ENCODE measurements at regions not wholly inside any gene's neighbourhood (a gene's known extent, or its start where the extent isn't known, plus 50 kb on each side); places are given as distances from the start of the nearest gene placed in this dataset.
"Not testable (repeated sequence)": the region's sequence is repeated elsewhere in the genome, so short reads cannot be mapped to it uniquely, and the experiment has no call there.

DNA sequence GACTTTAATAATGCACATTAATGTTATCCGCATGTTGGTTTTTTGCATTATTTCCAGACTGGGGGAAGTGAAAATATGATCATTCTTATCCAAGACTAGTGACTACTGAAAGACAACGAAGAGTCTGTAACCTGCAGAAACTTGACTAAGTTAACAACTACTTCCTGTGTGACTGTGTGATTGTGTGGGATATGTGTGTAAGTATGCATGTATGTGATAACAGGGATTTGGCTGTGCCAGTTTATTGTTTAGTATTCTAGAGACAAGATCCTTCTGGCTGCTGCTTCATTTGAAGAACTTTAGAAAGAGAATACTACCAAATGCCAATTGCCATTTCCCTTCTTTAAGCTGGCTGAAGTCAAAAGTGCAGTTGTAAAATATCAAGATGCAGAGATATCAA lies 375.7 kb upstream of the PRR16 start:
- no peak for DNase-seq (ENCODE audit: low spot score)

DNA sequence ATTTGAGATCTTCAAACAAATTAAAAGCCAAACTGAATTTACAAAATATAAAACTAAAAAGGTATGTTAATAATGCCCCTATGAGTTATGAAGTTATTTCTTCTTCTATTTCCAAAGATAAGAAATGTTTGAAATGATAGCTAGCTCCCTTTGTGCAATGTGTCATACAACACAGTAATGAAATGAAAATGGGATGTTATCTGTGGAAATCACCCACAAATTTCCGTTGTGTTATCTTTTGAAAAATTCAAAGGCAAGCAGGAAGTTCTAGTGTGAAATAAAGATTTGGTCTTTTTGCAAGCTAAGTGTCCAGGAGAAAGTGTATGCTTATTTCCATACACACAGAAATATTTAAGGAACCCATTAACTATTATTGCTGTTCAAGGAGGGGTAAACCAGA lies 375.3 kb upstream of the PRR16 start:
- no peak for DNase-seq (ENCODE audit: low spot score)

DNA sequence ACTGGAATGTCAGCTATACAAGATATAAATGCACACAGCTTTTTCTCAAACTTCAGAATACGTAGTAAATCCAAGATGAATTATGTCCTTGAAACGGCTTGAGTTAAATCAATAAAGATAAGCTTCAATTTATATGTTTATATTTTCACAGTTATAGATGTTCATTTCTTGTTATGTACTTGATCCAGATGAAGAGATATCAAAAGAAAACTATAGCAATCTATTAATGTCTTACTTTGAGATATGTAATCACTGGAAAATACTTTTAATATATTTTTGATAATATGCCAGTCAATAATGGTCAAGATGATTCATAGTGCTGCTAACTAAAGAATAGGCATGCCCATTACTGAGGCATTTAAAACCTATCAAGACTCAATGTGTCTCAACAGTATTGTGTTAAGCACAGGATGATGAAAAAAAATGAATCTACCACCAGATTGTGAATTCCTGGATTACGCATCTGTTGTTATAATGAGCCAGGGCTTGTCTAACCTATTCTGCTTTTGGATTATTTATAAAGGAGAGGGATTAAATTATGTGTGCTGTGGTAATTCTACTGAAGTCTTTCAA lies 372.6 kb upstream of the PRR16 start:
- DNase-seq (ENCODE audit: low spot score), result no peak

DNA sequence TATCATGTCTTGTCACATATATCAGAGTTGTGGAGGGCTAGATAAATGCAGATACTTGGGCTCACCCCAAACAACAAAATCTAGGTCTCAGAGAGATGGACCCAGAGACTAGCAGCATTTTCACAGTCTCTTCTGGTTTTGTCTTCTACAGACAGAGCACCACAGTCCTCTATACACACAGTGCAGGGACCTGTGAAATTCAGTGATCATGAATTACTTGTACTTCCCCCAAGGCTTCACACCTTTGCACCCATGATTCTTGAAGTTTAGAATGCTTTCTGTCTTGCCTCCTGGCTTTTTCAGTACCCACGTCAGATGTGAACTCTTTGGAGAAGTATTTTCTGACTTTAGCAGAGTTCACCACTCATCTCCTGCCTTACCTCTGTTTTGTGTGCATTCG lies 371.5 kb upstream of the PRR16 start:
- no peak for DNase-seq (ENCODE audit: low spot score)

DNA sequence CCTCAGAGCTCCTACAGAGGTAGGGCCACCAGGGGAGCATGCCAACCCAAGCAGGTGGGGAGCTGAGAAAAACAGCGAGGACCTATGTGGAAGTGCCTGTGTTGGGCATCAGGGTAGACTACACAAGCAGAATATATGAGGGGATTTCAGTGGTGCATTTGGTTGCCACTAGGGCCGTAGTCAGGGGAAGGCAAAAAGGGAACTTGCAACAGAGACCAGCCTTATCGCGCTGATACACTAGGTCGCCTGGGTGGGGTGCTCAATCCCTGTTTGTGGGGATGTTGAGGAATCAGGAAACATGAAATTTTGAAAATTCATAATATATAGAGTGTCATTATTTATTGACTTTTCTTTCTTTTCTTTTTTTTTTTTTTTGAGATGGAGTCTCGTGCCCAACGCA lies 370.9 kb upstream of the PRR16 start:
- DNase-seq (ENCODE audit: low spot score), result no peak

DNA sequence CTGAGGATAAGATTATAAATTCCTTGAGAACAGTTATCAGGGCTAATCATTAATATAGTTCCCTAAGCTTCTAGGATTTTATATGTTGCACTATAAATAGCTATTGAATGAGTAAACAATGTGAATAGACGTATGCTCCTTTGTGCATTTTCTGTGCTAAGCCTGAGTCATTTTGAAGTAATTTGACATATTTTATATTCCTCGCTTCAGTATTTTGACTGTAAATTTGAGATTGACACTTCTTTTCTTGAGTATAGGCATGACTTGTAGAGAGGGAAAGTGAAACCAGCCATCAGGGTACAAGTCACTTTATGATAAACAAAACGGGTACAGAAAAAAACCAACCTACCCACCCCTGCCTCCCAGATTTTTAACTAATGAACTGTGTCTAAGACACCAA lies 367.7 kb upstream of the PRR16 start:
- DNase-seq (ENCODE audit: low spot score), result no peak

DNA sequence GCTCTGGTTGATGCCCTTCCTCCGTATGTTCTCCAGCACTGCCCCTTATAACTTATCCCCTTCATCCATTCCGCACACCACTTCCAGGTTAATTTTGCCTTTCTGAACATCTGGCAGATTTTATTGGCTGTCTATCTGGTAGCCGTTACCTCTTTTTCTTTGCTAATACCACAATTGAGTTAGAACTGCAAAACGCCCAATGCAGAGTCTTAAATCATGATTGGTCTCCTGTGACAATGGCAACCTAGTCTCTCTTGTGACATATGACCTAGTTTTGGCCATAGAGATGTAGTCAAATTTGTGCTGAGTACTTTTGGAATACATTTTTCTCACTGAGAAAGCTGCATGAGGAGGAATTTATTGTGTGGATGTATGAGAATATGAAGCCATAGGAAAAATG lies 365.7 kb upstream of the PRR16 start:
- DNase-seq (ENCODE audit: low spot score), result no peak

DNA sequence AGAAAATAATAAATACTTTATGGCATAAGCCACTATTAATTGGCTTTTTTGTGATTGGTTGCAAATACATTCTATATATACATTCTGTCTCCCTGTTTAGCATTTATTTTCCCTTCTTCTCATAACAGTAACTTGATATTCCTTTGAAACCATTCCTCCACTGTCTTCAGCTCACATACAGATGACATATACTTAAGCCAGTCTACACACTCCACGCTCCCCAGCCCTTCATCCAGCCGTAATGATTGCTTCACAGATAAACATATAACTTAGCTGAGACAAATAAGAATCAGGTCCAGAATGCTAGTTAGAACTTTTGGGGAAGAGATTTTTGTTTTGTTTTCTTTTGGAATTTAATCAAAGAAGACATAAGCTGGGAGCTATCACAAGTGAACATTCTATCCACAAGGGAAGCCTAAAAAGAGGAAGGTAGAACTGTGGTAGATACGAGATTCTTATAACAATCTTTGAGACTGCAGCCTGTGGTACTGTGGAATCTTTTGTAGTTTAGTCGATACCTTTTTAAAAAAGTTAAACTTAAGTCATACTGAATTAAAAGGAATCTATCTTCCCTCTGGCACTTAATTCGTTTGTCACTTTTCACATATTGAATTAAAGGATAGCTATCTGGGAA lies 365.1 kb upstream of the PRR16 start:
- DNase-seq (ENCODE audit: low spot score), result no peak

DNA sequence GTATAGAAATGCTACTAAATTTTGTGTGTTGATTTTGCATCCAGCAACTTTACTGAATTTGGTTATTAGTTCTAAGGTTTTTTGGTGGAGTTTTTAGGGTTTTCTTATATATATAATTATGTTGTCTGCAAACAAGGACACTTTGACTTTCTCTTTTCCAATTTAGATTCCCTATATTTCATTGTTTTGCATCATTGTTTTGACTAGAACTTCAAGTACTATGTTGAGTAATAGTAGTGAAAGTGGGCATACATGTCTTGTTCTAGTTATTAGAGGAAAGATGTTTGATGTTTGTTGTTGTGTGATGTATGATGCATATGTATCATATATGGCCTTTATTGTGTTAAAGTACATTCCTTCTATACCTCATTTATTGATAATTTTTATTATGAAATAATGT lies 362.3 kb upstream of the PRR16 start:
- no peak for DNase-seq (ENCODE audit: low spot score)

DNA sequence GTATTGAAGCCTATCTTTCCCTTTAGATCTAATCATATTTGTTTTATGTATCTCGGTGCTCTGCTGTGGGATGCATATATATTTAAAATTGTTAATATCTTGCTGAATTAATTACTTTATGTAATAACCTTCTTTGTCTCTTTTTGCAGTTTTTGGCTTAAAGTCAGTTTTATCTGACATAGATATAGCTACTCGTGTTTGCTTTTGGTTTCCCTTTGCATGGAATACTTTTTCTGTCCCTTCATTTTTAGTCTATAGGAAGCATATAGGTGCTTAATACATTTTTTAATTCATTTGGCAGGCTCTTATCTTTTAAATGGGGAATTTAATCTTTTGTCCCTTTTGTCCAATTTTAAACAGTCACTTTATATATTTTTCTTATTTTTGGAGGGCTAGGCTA lies 360.6 kb upstream of the PRR16 start:
- no peak for DNase-seq (ENCODE audit: low spot score)

DNA sequence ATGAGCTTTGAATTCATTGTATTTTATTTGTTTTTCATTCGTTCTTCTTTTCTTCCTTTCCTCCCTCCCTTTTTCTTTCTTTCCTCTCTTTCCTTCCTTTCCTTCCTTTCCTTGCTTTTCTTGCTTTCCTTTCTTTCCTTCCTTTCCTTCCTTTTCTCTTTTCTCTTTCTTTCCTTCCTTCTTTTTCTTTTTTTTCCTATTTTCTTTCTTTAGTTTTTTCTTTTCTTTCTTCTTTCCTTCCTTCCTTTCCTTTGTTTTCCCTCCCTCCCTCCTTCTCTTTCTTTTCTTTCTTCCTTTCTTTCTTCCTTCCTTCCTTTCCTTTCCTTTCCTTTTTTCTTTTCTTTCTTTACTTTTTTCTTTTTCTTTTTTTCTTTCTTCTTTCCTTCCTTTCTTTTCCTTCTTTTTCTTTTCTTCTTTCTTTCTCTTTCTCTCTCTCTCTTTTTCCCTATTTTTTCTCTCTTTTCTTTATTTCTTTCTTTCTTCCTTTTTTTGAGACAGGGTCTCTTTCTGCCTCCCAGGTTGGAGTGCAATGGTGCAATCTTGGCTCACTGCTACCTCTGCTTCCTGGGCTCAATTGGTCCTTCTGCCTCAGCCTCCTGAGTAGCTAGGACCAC lies 357.1 kb upstream of the PRR16 start:
- no peak for DNase-seq (ENCODE audit: low spot score)

DNA sequence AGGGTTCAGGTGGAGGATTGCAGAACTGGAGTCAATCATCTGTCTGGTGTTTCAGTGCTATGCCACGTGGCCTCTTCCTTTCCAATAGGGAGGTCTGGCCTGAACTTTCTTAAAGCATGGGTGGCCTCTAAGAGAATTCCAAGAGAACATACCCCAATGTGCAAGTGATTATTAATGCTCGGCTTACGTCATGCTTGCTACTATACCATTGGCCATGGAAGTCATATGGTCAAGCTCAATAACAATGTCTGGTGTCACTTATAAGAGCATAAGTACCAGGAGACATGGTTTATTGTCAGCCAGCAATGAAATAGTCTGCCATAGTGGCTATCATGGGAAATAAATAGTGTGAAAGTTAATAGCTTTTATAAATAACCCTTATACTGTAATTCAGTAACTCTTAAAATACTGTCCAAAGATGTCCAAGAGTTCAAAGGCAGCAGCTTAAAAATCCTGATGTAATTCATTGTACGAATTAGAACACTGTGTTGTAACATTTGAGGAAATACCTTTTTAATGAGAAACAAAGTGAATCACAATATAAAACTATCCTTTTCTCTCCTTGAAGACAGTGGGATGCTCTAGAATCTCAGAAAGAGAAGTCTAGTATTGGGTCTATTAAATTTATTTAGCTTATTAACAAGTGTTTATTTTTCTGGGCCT lies 355.4 kb upstream of the PRR16 start:
- DNase-seq (ENCODE audit: low spot score), result no peak

DNA sequence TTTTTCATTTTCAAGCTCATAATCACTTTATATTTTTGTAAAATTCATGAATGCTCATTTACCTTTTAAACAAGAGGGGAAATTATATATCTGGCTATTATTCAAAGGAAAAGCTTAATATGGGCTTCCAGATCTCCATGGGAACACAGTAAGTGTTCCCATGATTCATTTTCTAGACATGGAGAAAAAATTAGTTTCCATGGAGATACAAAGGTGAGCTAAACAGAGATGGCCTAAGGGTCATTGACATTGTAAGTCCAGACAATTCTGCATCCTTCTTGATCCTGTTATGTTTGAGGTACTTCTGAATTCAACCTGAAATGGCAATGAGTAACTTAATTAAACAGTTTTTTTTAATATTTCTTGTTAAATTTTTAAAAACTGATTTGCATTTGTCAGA lies 341.4 kb upstream of the PRR16 start:
- DNase-seq (ENCODE audit: low spot score), result no peak

DNA sequence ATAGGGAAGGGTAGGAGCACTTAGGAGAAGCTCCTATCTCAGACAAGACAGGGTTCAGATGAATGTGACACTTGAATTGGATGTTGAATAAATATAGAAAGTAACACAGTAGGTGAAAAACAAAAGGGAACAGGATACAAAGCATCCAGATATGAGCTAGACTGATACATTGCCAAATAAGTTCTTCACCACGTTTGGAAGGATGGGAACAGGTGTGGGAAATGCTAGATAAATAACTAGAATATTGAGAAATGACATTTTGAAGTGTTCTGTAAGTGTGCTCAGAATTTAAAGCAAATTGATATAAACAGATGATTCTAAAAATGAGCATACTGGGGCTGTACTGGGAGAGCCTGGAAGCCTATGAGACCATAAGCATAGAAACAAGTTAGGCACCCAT lies 340.1 kb upstream of the PRR16 start:
- DNase-seq (ENCODE audit: low spot score), result no peak

DNA sequence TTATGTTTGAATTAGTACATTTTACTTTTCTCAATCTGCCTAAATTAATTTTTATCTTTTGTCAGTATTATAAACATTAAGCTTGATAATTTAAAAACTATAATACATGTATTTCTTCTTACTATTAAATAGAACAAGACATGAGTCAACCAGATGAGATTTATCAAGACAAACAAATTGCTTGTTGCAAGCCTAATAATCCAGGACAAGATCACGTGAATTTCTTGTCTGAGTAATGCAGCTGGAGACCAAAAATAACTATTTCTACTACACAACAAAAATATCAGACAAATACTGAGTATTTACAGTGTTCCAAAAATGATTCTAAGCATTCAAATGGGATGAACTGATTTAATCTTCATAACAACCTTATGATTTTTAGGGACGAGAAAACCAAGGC lies 339.1 kb upstream of the PRR16 start:
- no peak for DNase-seq (ENCODE audit: low spot score)

DNA sequence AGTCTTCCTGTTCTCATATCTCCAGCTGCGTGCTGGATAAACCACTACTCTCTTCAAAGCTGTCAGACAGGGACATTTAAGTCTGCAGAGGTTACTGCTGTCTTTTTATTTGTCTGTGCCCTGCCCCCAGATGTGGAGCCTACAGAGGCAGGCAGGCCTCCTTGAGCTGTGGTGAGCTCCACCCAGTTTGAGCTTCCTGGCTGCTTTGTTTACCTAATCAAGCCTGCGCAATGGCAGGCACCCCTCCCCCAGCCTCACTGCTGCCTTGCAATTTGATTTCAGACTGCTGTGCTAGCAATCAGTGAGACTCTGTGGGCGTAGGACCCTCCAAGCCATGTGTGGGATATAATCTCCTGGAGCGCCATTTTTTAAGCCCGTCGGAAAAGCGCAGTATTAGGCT lies 331.8 kb upstream of the PRR16 start:
- DNase-seq (ENCODE audit: low spot score), result not testable (repeated sequence)

DNA sequence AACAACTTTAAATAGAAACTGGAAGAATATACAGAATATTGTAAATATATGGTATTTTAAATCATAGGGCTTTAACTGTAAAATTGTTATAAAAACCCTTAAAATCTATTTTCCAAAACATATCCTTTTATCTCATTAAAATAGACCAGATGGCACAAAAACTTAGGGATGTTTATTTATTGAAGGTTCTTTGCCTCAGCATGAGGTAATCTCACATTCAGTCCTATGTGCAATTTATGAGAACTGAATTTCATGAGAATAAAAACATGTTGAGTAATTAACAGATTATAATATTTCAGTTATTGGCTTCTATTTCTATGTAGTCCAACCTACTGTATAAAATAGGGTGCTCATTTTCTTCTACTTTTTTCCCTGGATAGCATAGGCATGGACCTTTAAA lies 329.2 kb upstream of the PRR16 start:
- DNase-seq (ENCODE audit: low spot score), result no peak

DNA sequence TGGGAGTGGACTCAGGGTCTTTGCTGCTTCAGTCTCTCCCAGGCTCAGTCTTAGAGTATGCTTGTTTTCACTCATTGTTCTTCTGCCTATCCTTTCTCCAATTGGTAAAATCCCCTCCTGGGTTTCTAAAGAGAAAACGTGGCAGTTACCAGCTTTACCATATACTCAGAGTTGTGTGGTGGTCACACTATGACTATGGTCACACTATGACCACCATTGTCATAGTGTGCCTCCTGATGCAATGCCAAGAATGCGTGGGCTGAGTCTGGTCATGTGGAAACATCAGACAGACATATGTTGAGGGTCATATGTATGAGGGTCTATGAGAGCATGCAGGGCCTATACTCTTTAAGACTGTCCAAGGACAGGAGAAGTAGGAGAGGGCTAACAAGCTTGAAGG lies 326.5 kb upstream of the PRR16 start:
- no peak for DNase-seq (ENCODE audit: low spot score)

DNA sequence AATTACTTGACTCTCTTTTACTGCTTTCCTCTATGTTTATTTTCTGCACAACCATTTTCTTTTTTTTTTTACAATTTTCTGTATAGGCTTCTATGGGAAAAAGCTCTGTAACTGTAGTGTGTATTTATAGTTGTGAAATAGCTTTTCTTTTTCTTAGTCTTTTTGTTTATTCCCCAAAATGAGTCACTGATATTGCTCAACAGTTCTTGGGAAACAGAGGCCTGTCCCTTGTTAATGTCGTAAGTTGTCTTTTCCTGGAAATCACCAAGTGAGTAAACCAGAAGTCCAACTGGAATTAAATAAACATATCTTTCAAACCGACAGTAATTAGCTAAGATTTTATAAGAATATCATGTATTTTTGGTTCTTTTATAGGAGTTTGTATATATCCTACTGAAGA lies 325.1 kb upstream of the PRR16 start:
- no peak for DNase-seq (ENCODE audit: low spot score)

DNA sequence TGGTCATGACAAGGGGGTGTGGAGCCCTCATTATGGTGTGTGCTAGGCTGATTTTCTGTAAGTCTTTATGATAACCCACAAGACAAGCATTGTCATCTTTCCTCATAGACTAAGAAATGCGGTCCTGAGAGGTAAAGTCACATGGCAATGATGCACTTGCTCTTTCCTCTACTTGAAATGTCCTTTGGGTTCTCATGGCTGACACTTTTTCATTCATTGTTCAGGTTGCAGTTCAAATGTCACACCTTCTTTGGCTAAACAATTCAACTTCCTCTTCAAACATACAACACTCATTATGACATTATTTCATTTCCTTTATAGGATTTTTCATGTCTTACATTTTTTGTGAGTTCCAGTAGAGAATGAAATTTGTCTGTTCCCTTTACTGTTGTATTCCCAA lies 323.6 kb upstream of the PRR16 start:
- DNase-seq (ENCODE audit: low spot score), result no peak

DNA sequence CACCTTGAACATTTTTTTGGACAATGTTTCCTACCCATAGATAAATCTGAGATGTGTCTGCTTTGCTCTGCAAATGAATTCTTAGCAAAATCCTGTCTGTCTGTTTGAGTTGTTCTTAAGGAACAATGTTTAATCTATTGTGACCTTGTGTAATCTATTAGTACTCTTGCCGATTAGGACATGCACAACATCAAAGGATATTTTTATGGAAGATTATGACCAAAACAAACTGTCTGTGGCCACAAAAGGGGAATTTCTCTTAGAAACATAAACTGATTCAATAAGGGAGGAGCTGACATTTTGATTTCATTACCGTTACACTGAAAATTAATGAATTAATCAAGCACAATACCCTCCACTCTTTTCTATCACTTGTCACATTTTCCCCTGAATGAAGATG lies 323.0 kb upstream of the PRR16 start:
- no peak for DNase-seq (ENCODE audit: low spot score)

DNA sequence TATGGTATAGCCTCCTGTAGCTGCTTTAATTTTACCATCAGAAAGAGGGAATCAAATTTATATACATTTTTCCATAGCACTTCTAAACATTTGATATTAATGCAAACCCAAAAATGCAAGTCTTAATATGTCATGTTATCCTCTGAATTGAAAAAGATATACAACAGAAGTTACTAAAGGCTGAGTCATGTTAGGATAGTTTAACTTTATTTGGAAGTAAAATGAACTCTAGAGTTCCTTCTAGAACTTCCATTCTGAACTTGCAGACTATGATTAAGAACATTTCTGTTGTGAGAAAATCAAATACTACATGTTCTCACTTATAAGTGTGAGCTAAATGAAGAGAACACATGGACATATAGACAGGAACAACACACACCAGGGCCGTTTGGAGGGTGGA lies 317.3 kb upstream of the PRR16 start:
- DNase-seq (ENCODE audit: low spot score), result no peak

DNA sequence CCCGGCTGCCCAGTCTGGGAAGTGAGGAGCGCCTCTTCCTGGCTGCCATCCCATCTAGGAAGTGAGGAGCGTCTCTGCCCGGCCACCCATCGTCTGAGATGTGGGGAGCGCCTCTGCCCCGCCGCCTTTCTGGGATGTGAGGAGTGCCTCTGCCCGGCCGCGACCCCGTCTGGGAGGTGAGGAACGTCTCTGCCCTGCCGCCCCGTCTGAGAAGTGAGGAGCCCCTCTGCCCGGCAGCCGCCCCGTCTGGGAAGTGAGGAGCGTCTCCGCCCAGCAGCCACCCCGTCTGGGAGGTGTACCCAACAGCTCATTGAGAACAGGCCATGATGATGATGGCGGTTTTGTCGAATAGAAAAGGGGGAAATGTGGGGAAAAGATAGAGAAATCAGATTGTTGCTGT lies 316.2 kb upstream of the PRR16 start:
- DNase-seq (ENCODE audit: low spot score), result not testable (repeated sequence)

DNA sequence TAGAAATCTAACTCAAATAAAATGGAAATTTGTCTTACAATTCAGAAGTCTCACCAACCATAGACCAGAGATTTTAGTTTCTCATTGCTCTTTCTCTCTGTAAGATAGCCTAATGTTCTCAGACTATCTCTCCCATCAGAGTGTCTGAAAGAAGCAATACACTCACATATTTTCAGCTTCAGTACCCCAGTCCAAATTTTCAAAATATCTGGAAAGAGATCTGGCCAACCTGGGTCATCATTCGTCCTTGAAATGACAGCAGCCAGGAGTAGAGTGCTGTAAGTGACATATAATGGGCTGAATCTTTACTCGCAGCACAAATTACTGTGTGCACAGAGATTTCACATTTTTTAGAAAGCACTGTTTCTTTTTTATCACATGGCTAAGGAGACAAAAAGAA lies 313.3 kb upstream of the PRR16 start:
- DNase-seq (ENCODE audit: low spot score), result no peak

Measured in CD4-positive, alpha-beta T cell treated with Interleukin-15 for 4 hours (primary cell).